K562 (cell line): ENCODE measurements at regions not wholly inside any gene's neighbourhood (a gene's known extent, or its start where the extent isn't known, plus 50 kb on each side); places are given as distances from the start of the nearest gene placed in this dataset.

Experiments used
- EP300 ChIP-seq: IDR thresholded peaks from 2 replicates; pipeline ENCODE4 v1.6.1; 2012; ENCODE audit warnings: low read length, improper control_type of control experiment
- EZH2 ChIP-seq: IDR thresholded peaks from 2 replicates; pipeline ENCODE4 v1.6.1; 2012; ENCODE audit warnings: low read depth, mild to moderate bottlenecking, inconsistent platforms, low read length, borderline replicate concordance
- FOXM1 ChIP-seq, 2 experiments: fragments of 450-650 bp in 1 of 2; sonication (generic) in 1 of 2; formaldehyde crosslinking in 1 of 2; IDR thresholded peaks; 2 replicates each; pipeline versions ENCODE4 v1.6.1 to v1.9.0; 2017 to 2022; ENCODE audit warnings: low read depth in 2 of 2, mild to moderate bottlenecking in 2 of 2, missing genetic modification reagents in 1 of 2, moderate library complexity in 1 of 2
- KDM4B ChIP-seq, 2 experiments: fragments of 450-650 bp in 1 of 2; sonication (generic) in 1 of 2; IDR thresholded peaks; 2 replicates each; pipeline ENCODE4 v1.6.1; 2016 to 2017; ENCODE audit warnings: borderline replicate concordance in 2 of 2, antibody characterized with exemption in 1 of 2, low read depth in 1 of 2, mild to moderate bottlenecking in 1 of 2
- NCOA6 ChIP-seq: fragments of 450-650 bp; IDR thresholded peaks from 2 replicates; pipeline ENCODE4 v1.6.1; 2017; ENCODE audit warnings: mild to moderate bottlenecking
- POLR2A ChIP-seq: fragments of 450-650 bp; conservative IDR thresholded peaks from 2 replicates; pipeline ENCODE4 v1.6.1; 2016
- SIRT6 ChIP-seq: IDR thresholded peaks from one replicate; pipeline ENCODE4 v1.6.1; 2012; ENCODE audit warnings: low read depth, mild to moderate bottlenecking, control low read depth, inconsistent platforms, low read length, moderate library complexity
- ZNF146 ChIP-seq: IDR thresholded peaks from one replicate; pipeline ENCODE4 v1.6.1; 2018; ENCODE audit warnings: missing compliant biosample characterization; ENCODE audit not compliant: unreplicated experiment
- TF ChIP-seq, protein P1 (sequence below), 3 experiments: IDR thresholded peaks in 2 of 3; conservative IDR thresholded peaks in 1 of 3; 2 replicates each; pipeline ENCODE4 v1.5.1; 2011 to 2012; ENCODE audit warnings: low read length in 3 of 3, mild to moderate bottlenecking in 3 of 3, control low read depth in 2 of 3, improper control_type of control experiment in 1 of 3, inconsistent platforms in 1 of 3, low read depth in 1 of 3, mixed read lengths in 1 of 3, moderate library complexity in 1 of 3; ENCODE audit not compliant: insufficient read depth in 2 of 3

DNA sequence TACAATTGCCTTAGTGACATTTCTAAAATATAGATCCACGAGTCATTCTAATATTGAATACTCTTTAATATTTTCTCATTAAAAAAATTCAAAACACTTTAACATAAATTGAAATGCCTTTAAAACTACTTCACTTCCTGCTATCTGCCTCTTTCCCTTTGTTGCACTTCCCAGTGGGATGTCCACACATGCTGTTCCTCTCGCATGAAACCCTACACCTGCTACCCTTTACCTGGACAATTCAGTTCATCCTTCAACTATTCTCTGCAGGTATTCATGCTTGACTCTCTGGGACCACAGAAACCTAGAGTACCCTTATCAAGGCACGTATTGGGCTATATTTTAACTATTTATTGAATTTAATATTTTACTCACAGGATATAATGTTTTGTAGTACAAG is 373.3 kb upstream of the GALNT5 start:
- TF ChIP-seq EP300 = no peak
- TF ChIP-seq FOXM1 (IDR thresholded peaks at IDR 0.05; ENCODE audit: low read depth) = no peak
- no peak for TF ChIP-seq FOXM1 (CRISPR knock-in tag; IDR thresholded peaks at IDR 0.05; ENCODE audit: low read depth)
- no peak for TF ChIP-seq POLR2A
- TF ChIP-seq, protein P1, sequence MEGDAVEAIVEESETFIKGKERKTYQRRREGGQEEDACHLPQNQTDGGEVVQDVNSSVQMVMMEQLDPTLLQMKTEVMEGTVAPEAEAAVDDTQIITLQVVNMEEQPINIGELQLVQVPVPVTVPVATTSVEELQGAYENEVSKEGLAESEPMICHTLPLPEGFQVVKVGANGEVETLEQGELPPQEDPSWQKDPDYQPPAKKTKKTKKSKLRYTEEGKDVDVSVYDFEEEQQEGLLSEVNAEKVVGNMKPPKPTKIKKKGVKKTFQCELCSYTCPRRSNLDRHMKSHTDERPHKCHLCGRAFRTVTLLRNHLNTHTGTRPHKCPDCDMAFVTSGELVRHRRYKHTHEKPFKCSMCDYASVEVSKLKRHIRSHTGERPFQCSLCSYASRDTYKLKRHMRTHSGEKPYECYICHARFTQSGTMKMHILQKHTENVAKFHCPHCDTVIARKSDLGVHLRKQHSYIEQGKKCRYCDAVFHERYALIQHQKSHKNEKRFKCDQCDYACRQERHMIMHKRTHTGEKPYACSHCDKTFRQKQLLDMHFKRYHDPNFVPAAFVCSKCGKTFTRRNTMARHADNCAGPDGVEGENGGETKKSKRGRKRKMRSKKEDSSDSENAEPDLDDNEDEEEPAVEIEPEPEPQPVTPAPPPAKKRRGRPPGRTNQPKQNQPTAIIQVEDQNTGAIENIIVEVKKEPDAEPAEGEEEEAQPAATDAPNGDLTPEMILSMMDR (IDR thresholded peaks at IDR 0.05 in 2 of 3, conservative IDR thresholded peaks at IDR 0.05 in 1 of 3; ENCODE audit: insufficient read depth in 2 of 3, low read depth in 1 of 3, low read length in 3 of 3) = no peak
- TF ChIP-seq EZH2 = no peak
- TF ChIP-seq SIRT6 = no peak
- TF ChIP-seq ZNF146 (CRISPR knock-in tag) = no peak
- TF ChIP-seq NCOA6 = no peak
- TF ChIP-seq KDM4B (IDR thresholded peaks at IDR 0.05; ENCODE audit: borderline replicate concordance in 2 of 2, low read depth in 1 of 2) = no peak
